Activated CD4-positive, alpha-beta T cell treated with anti-CD3 and anti-CD28 coated beads, Interleukin-2, amount 50 U/mL, for 4 hours (primary cell): ENCODE measurements at regions not wholly inside any gene's neighbourhood (a gene's known extent, or its start where the extent isn't known, plus 50 kb on each side); places are given as distances from the start of the nearest gene placed in this dataset.
"Not testable (repeated sequence)": the region's sequence is repeated elsewhere in the genome, so short reads cannot be mapped to it uniquely, and the experiment has no call there.

Experiments
- DNase-seq, 2 experiments: peaks; one replicate each; pipeline ENCODE4 v3.0.0-alpha.2; 2020

DNA sequence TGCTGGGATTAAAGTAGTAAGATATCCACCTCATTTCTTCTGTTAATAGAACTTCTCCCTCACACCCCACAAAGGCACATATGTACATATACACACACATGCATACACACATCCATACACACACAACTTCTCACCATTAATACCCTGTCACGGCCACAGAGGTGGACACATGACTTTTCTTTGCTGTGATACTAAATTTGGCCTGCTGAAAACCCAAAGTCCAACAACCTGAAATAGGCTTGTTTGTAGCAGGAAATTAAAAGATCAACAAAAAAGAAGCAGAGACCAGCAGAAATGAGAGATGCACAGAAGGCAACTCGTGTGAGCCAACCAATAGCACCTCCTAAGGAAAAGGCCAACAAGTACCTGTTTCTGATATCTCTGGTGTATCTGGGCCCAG is 128.7 kb upstream of the PCGF5 start:
- no peak for DNase-seq

DNA sequence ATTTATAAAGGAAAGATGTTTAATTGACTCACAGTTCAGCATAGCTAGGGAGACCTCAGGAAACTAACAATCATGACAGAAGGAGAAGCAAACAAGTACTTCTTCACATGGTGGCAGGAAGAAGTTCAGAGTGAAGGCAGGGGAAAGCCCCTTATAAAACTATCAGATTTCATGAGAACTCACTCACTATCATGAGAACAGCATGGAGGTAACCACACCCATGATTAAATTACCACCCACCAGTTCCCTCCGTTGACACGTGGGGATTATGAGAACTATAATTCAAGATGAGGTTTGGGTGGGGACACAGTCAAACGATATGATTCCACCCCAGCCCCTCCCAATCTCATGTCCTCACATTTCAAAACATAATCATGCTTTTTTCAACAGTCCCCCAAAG is 124.2 kb upstream of the PCGF5 start:
- DNase-seq: no peak

DNA sequence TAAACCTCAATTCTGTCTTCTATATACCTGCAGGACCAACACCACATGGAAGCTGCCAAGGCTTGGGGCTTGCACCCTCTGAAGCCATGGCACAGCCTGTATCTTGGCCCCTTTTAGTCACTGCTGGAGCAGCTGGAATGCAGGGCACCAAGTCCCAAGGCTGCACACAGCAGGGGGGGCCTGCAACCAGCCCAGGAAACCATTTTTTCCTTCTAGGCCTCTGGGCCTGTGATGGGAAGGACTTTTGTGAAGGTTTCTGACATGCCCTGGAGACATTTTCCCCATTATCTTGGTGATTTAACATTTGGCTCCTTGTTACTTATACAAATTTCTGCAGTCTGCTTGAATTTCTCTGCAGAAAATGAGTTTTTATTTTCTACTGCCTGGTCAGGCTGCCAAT is 123.2 kb upstream of the PCGF5 start:
- DNase-seq: no peak

DNA sequence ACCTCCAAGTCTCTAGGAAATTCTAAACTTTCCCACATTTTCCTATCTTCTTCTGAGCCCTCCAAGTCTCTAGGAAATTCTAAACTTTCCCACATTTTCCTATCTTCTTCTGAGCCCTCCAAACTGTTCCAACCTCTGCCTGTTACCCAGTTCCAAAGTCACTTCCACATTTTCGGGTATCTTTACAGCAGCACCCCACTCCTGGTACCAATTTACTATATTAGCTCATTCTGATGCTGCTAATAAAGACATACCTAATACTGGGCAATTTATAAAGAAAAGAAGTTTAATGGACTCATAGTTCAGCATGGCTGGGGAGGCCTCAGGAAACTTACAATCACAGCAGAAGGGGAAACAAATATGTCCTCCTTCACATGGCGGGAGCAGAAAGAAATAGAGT is 122.4 kb upstream of the PCGF5 start:
- not testable (repeated sequence) for DNase-seq

DNA sequence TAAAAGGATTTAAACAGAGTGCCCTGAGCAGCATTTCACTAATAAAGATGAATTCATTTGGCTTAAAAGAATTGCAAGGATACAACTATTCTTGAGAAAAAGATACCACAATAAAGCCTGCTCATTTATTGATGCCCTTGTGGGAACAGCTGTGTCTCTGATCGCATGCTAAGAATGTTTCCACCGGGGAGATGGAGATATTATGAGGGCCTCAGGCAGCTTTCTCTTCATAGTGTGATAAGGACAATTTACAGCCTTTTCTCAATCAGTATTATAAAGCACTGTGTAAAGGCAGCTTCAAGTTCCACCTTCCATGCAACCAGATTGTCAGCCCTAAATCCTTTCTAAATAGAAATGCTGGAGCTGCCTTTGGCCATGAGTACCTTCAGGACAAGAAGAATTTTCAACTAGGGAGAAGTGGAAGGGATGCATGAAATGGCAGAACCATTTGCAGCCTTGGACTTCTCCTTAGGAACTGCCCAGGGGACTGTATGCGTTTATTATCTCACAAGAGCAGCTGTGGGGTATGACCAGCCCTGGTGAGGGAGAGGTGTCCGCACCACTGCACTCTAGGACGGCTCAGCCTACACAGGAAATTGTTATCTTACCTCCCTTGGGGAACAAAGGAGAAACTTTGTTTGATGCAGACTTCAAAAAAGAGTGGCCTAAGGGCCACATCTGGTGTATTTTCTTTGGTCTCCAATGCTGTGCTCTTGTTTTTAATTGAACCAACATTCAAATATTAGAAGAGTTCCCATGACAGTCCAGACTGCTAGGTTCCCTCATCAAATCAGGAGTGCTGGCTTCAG is 116.9 kb upstream of the PCGF5 start:
- DNase-seq: no peak

DNA sequence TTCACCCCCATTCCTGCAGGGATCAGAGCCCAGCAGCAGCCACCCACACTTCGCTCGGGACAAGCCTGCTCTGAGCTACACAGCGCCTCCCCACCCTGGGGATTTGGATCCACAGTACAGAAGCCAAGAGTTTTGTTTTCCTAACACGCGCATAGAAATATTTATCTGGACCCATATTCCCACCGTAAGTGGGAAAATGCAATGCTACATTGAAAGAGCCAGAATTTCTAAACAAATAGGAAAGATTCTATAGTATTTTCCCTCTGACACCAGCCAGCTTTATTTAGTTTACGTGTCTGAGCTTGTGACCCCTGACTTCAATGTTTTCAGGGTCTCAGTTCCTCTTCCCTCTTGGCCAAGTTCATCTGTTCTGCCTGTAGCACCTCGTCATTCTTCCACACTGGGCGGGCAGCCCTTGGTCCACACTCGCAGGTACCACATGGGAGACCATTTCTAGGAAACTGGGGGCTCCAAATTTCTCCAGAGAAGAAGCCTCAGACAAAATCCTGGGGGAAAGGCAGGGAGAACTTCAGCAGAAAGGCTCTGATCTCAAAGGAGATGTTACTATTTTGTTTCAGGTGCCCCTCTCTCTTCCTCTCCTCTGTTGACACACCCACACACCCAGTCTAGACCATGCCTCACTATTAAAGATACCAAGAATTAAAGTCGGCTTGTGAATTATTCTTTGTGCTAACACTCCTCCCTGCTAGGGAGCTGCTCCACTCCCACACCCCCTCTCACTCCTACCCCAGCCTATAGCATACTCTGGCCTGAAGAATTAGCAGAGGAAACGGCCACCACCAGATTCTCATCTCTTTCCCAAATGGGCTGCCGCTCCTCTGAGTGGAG is 116.0 kb upstream of the PCGF5 start:
- no peak for DNase-seq

DNA sequence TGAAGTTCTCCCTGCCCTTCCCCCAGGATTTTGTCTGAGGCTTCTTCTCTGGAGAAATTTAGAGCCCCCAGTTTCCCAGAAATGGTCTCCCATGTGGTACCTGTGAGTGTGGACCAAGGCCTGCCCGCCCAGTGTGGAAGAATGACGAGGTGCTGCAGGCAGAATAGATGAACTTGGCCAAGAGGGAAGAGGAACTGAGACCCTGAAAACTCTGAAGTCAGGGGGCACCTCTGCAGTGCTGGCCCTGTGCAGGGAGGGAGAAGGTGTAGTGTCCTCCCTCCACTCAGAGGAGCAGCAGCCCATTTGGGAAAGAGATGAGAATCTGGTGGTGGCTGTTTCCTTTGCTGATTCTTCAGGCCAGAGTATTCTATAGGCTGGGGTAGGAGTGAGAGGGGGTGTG is 115.2 kb upstream of the PCGF5 start:
- no peak for DNase-seq

DNA sequence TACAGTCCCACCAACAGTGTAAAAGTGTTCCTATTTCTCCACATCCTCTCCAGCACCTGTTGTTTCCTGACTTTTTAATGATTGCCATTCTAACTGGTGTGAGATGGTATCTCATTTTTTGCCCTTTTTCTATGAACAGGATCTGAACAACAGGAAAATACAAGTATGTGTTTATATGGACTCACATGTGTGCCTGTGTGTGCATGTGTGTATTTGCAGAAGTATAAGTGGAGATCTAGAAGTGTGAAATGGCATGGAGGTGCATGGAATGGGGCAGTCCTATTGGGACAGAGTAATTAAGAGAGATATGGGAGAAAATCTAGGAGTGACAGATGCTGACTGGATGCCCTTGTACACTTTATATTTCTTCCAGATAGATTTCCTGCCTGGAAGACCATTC is 111.6 kb upstream of the PCGF5 start:
- DNase-seq: no peak

DNA sequence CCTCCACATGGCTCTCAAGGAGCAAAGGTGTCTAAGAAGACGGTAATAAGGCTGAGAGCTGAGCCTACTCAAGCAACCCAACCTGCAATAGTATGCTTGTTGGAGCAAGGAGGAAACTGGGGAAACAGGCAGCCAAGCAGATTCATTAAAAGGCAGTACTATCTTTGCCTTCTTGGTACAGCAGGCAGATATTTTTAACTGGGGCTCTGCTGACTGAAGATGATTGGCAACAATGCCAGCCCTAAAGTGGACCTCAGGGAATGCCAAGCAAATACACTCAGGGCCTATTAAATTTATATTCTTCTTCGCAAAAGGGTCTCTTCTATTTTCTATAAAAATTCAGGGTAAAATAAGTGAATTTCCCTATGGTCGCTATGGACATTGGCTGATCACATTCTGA is 109.4 kb upstream of the PCGF5 start:
- DNase-seq: no peak

DNA sequence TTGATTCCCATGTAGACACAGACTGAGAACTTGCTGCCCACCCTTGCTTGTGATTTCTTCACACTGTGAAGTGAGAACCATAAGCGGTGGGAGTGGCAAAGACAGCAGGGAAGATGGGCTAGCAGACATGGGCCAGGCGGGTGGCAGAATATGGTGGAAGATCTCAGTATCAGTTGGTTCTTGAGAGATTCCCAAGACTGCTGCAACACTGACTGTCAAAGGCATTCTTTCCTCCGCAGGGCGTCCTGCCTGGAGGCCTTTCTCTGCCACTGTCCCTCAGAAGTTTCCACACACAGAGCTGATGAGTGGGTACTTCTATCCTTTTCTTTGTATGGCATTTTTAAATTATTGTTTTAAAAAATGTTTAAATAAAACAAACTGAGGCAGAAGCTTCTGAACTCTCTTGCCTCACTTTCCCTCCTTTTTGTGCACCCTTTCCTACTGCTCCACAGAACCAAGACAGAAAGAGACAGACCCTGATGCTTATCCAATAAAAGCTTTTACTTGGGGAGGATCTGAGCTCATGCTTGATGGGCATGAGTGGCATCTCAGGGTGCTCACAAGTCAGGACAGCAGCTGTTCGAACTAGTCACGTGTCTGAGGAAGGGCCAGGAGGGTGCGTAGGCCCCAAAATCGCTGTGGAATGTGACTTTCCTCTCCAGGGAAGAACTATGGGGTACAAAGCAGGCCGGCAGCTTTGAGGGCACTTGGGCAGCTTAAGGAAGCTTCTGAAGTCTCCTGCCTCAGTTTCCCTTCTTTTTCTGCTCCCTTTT is 104.7 kb upstream of the PCGF5 start:
- DNase-seq: no peak

DNA sequence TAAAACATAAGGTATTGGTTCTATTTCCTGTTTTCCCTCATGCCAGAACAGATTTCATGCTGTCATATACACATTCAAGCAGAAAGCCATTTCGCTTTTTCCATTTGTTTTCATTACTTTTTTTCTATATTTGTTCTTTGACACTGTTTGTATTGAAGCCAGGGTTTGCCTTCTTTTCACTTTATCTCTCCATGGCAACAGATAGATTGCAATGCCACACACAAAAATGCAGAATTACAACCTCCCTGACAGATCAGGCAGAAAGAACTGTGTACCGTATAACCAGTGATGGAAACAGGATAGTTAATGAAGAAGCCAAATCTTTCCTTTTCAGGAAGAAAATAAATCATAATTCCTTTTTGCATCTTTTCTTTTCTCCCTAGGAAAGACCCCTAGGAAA is 103.0 kb upstream of the PCGF5 start:
- no peak for DNase-seq

DNA sequence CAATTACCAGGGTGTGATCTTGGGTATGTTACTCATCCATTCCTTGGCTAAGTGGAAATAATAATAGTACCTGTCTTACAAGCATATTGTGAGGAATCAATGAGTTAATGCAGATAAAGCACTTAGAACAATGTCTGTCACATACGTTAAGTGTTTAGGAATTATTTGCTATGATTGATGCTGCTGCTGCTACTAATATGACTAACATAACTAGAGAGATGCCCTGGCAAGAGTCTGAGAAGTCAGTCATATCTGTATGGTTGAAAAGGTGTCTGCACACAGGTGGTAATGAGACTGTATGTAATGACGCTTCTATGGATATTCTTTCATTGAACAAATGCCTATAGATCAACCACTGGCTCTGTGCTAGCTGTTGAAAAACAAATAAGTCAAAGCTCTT is 100.1 kb upstream of the PCGF5 start:
- no peak for DNase-seq

DNA sequence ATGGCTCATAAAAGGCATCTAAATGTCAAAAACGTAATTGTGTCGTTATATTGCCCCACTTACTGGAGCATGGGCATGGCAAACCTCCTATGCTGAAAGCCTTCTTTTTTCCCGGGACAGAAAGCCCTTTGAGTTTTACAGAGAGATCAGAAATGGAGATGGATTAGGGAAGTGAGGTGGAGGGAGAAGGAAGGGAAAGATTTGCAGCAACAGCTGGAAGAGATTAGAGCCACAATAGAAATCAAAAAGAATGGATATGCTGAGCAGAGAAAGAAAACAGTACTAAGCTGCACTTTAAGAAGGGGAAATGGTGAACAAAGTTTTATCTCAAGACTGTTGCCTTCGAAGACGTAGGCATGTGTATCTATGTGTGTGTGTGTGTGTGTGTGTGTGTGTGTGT is 97.2 kb upstream of the PCGF5 start:
- DNase-seq: no peak

DNA sequence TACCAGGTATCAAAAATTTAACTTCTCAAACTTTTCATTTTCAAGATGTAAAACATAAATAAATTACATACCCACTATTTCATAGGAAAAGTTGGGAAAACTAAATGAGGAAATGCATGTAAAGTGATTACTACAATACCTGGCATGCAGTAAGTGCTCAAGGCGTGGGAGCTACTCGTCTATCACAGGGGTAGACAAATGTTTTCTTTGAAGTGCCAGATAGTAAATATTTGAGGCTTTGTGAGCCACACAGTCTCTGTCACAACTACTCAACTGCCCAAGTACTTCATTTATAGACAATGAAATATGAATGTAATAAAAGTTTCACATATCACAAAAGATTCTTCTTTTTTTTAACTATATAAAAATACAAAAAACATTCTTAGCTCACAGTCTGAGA is 96.4 kb upstream of the PCGF5 start:
- DNase-seq: no peak

DNA sequence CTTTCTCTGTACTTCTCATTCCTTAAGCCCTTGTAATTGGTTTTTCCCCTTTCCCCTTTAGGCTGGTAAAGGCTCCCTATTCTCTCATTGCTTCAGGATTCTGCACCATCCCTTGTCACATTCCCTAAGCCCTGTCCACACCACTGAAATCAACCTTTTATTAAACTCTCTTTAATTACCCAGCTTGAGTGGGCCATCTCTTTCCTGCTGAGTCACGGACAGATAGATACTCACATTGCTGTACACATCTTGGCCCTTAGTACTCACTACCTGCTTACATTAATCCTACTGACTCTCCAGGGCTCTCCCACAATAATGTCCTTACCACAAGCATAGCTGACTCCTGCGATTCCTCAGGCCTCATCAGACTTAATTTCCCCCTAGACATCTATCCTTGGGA is 94.0 kb upstream of the PCGF5 start:
- DNase-seq: no peak

DNA sequence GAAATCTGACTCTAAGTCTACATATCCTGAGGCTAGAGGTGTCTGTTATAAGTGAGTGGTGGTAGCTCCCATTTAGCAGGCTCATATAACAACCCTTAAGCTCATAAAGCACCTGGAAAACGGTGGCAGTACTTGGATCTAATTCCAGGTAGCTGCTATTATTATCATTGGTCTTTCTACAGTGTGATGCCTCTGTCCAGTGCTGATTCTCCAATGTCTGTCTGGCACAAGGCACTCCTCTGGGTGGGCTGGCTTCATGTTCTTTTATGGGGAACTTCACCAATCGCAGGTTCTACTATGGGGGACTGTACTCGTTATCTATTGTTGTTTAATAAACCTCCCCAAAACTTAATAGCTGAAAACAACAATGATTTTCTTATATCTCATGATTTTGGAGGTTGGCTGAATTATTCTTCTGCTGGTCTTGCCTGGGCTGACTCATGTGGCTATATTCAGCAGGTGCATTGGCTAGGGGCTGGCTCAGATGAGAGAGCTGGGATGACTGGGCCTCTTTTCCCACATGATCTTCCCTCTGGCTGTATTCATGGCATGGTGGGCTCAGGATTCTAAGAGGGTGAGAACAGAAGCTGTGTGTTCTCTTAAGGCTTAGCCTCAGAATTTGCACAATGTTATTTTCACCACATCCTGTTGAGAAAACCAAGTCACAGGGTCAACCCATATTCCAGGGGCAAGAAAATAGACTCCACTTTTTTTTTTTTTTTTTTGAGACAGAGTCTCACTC is 93.0 kb upstream of the PCGF5 start:
- DNase-seq: no peak

DNA sequence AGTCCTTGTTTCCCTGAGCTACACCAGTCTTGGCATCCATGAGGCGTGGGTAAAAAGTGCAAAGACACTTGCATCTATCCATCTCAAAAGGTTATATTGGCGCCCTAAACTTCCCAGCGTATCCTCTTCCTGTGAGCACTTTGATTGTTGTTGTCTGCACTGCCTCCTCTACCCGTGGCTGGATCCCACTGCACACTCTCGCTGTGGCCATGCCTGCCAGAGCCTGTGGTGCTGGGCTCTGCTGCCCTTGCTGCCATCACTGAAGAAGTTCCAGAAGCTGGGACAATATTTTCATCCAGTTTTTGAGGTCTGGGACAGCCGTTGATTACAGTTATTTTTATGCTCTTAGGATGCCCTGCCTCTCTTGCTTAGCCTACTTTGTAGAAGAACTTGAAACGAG is 85.3 kb upstream of the PCGF5 start:
- DNase-seq: no peak

DNA sequence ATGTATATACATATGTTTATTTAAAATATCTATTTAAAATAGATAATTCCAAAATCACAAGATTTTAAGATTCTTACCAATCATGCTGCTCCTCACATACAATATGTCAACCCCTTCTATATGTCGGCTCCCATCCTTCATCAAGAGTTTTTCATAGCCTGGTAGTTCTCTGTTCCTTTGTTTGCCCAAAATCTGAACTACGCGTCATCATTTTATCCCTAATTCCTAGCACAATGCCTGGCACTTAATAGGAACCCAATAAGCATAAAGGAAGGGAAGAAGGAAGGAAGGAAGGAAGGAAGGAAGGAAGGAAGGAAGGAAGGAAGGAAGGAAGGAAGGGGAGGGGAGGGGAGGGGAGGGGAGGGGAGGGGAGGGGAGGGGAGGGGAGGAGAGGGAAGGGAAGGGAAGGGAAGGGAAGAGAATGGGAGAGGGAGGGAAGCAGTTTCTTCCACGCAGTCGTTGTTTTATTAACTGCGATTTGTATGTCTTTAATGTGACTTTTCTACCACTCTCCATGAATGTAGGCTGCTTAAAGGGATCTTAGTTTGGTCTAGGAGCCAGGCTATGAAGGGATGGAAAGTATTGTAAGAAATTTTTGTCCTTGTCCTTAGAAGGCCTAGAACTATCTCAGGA is 83.3 kb upstream of the PCGF5 start:
- DNase-seq: no peak

DNA sequence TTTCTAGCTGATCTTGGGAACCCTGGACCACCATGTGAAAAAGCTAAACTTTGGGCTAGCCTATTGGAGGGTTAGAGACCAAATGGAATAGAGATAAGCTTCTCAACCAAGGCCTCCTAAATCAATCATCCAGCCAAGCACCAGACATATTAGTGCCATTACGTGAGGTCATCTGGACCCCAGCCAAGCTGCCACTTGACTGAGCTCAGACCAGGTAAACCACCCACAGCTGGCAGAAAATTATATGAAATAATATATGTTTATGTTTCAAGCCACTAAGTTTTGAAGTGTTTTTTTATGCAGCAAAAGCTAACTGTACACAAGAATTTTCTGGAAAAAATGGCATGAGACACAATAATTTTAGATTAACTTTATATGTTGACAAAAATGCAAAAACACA is 82.6 kb upstream of the PCGF5 start:
- DNase-seq: no peak

DNA sequence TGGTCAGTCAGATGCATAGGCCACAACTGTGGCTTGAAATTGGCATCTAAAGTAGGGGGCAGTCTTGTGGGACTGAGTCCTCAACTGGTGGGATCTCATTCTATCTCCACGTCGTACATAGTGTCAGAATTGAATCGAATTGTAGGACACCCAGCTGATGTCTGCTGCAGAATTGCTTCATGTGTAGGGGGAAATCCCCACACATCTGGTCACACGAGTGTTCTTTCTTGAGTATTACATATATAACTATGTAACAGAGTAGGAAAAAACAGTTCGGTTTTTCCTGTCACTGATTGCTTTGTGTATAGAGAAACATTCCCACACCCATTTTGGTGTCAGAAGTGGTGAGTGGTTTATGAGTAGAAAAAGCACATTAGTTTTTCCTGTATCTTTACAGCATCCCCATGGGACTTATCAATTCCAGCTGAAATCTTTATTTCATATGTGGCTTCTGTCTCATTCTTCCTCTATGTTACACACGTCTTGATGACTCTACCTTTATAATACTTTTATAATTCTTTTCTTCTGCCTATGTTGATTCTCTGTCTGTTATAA is 79.4 kb upstream of the PCGF5 start:
- no peak for DNase-seq

DNA sequence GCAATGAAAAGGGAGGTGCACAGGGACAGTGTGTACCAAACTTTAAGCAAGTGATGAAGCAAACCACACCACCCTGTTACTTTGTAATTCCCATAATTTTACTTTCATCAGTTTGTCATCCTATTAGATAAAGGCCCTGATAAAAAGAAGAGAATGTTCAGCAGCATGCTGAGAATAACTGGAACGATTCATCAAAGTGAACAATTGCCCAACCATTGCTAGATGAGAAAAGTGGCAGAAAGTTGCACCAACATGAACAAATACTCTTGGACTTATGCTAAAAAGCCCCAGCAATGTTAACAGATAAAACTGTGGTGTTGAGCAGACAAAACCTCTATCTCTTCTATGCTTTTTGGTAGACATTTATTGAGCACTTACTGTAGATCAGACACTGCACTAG is 75.5 kb upstream of the PCGF5 start:
- no peak for DNase-seq

DNA sequence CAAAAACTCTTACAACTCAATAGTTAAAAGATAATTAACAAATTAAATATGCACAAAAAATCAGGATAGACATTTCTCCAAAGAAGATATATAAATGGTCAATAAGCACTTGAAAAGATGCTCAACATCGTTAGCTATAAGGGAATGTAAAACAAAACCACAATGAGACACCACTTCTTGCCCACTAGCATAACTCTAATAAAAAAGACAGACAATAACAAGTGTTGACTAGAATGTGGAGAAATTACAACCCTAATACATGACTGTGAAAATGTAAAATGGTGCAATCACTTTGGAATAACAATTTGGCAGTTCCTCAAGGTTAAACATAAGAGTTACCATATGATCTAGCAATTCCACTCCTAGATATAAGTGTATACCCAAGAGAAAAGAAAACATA is 74.3 kb upstream of the PCGF5 start:
- DNase-seq: no peak
